ENCODE measurements at regions not wholly inside any gene's neighbourhood (a gene's known extent, or its start where the extent isn't known, plus 50 kb on each side); places are given as distances from the start of the nearest gene placed in this dataset.

DNA sequence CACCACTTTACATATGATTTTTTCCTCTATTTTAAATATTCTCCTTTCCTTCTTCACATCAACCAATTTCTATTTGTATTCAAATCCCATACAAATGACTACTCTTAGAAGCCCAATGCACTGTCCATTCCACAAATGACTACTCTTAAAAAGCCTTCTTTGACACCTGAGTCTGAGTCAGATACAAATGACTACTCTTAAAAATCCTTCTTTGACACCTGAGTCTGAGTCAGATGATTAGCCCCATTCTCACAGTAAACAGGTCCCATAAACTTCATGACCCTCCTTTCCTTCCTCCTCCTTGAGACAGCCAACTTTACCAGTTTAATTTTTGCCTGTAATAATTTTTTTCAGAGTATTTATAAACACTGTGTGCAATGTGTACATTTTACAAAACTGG is 231.3 kb upstream of the USP25 start:
- no peak for TF ChIP-seq CTCF (IDR thresholded peaks at IDR 0.05; ENCODE audit: insufficient read depth, low read depth, low read length)
- TF ChIP-seq EZH2 (IDR thresholded peaks at IDR 0.05; ENCODE audit: insufficient read depth, low read length), result no peak

Data from astrocyte (in vitro differentiated cells and primary cell).